GM12864 (cell line): ENCODE measurements at regions not wholly inside any gene's neighbourhood (a gene's known extent, or its start where the extent isn't known, plus 50 kb on each side); places are given as distances from the start of the nearest gene placed in this dataset.
"Not testable (repeated sequence)": the region's sequence is repeated elsewhere in the genome, so short reads cannot be mapped to it uniquely, and the experiment has no call there.

Experiments
- DNase-seq: peaks from one replicate; pipeline ENCODE4 v3.0.0-alpha.2; 2011; ENCODE audit warnings: low read depth
- H3K4me3 ChIP-seq: 2 replicates; pipeline ENCODE4 v1.5.1; 2011; ENCODE audit warnings: mild to moderate bottlenecking, low read depth, low read length, control low read depth
- CTCF ChIP-seq: IDR thresholded peaks from 2 replicates; pipeline ENCODE4 v1.5.1; 2011; ENCODE audit warnings: low read depth, mild to moderate bottlenecking, moderate library complexity, low read length, control low read depth, inconsistent platforms; ENCODE audit errors: missing control alignments

- no peak for TF ChIP-seq CTCF
- no peak for DNase-seq
- no peak overlapping the region for H3K4me3 ChIP-seq
Measured at GRCh38 chr5:42989190-42989589, 50.9 kb downstream of the ANXA2R start.

DNA sequence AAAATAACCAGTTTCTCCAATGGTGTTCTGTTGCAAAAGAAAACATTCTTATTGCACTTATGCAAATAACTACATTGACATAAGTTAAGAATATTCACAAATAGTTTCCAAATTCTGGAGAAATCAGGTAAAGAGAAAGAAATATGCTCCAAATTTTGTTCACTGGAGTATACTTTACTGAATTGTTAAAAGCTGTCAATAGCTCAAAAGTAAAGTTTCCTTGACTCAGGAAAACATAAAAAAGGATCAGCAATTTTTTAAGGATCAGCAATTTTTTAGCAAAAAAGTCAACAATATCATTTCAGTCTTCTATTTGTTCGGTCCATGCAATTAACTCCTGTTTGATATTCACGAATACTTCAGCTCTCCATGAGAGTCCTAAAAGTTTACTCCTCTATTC lies 51.6 kb downstream of the ANXA2R start:
- no peak for TF ChIP-seq CTCF
- DNase-seq: no peak
- H3K4me3 ChIP-seq: no peak overlapping the region

- TF ChIP-seq CTCF: no peak
- no peak for DNase-seq
- no peak overlapping the region for H3K4me3 ChIP-seq
Measured at GRCh38 chr5:42985129-42986037, 54.7 kb downstream of the ANXA2R start.

- no peak overlapping the region for H3K4me3 ChIP-seq
- DNase-seq: no peak
- TF ChIP-seq CTCF: no peak
Measured at GRCh38 chr5:42984307-42984706, 55.8 kb downstream of the ANXA2R start.

GRCh38 chr5:42982107-42982622 lies 58.0 kb downstream of the ANXA2R start:
- no peak overlapping the region for H3K4me3 ChIP-seq
- no peak for TF ChIP-seq CTCF
- no peak for DNase-seq

DNA sequence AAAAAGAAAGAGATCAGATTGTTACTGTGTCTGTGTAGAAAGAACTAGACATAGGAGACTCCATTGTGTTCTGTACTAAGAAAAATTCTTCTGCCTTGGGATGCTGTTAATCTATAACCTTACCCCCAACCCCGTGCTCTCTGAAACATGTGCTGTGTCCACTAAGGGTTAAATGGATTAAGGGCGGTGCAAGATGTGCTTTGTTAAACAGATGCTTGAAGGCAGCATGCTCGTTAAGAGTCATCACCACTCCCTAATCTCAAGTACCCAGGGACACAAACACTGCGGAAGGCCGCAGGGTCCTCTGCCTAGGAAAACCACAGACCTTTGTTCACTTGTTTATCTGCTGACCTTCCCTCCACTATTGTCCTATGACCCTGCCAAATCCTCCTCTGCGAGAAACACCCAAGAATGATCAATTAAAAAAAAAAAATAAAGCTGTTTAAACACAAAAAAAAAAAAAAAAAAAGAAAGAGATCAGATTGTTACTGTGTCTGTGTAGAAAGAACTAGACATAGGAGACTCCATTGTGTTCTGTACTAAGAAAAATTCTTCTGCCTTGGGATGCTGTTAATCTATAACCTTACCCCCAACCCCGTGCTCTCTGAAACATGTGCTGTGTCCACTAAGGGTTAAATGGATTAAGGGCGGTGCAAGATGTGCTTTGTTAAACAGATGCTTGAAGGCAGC lies 58.6 kb downstream of the ANXA2R start:
- not testable (repeated sequence) for DNase-seq, H3K4me3 ChIP-seq

DNA sequence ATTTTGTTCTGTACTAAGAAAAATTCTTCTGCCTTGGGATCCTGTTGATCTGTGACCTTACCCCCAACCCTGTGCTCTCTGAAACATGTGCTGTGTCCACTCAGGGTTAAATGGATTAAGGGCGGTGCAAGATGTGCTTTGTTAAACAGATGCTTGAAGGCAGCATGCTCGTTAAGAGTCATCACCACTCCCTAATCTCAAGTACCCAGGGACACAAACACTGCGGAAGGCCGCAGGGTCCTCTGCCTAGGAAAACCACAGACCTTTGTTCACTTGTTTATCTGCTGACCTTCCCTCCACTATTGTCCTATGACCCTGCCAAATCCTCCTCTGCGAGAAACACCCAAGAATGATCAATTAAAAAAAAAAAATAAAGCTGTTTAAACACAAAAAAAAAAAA lies 59.1 kb downstream of the ANXA2R start:
- H3K4me3 ChIP-seq, DNase-seq: not testable (repeated sequence)

- DNase-seq: not testable (repeated sequence)
Measured at GRCh38 chr5:42980391-42980790, 59.7 kb downstream of the ANXA2R start.

DNA sequence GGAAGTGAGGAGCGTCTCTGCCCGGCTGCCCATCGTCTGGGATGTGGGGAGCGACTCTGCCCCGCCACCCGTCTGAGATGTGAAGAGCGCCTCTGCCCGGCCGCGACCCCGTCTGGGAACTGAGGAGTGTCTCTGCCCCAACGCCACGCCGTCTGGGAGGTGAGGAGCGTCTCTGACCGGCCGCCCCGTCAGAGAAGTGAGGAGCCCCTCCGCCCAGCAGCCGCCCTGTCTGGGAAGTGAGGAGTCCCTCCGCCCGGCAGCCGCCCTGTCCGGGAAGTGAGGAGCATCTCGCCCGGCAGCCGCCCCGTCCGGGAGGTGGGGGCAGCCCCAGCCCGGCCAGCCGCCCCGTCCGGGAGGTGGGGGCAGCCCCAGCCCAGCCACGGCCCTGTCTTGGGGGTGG lies 60.9 kb downstream of the ANXA2R start:
- DNase-seq, H3K4me3 ChIP-seq: not testable (repeated sequence)

More at GRCh38 chr5:42980391-42980790, 59.7 kb downstream of the ANXA2R start:
- not testable (repeated sequence) for H3K4me3 ChIP-seq
